ENCODE measurements at regions not wholly inside any gene's neighbourhood (a gene's known extent, or its start where the extent isn't known, plus 50 kb on each side); places are given as distances from the start of the nearest gene placed in this dataset.
"Not testable (repeated sequence)": the region's sequence is repeated elsewhere in the genome, so short reads cannot be mapped to it uniquely, and the experiment has no call there.

- no peaks in the 10 kb centered on the region for H3K36me3 ChIP-seq (ENCODE audit: control insufficient read depth, insufficient read depth, low read length)
- H3K27me3 ChIP-seq (ENCODE audit: control insufficient read depth, insufficient read depth, low read length) = no peaks in the 10 kb centered on the region
- H3K27ac ChIP-seq (ENCODE audit: low read depth, low read length) = no peak overlapping the region
- H3K4me1 ChIP-seq (ENCODE audit: control insufficient read depth, insufficient read depth, low read length) = no peaks in the 10 kb centered on the region
- no peak overlapping the region for H3K9ac ChIP-seq (ENCODE audit: low read depth, low read length)
- peaks cover 2% of the 10 kb centered on the region; the same call in 1 of the 2 replicates for H3K9me3 ChIP-seq (ENCODE audit: control insufficient read depth, insufficient read depth, low read length)
- no peak overlapping the region for H3K4me3 ChIP-seq (ENCODE audit: low read depth, low read length)
Observed at GRCh38 chr3:30311781-30312180, 294.6 kb upstream of the TGFBR2 start.

GRCh38 chr3:30313840-30314239 is 292.6 kb upstream of the TGFBR2 start:
- Histone ChIP-seq H3K36me3 (ENCODE audit: control insufficient read depth, insufficient read depth, low read length) (no peaks in the 10 kb centered on the region), H3K27ac (ENCODE audit: low read depth, low read length) (no peak overlapping the region), H3K9me3 (ENCODE audit: control insufficient read depth, insufficient read depth, low read length) (peaks cover 2% of the 10 kb centered on the region; the same call in 1 of the 2 replicates), H3K9ac (ENCODE audit: low read depth, low read length) (no peak overlapping the region), H3K4me1 (ENCODE audit: control insufficient read depth, insufficient read depth, low read length) (no peaks in the 10 kb centered on the region), H3K4me3 (ENCODE audit: low read depth, low read length) (no peak overlapping the region), H3K27me3 (ENCODE audit: control insufficient read depth, insufficient read depth, low read length) (no peaks in the 10 kb centered on the region)

GRCh38 chr3:30314757-30315325 is 291.6 kb upstream of the TGFBR2 start:
- H3K27ac ChIP-seq (ENCODE audit: low read depth, low read length) = no peak overlapping the region

GRCh38 chr3:30315447-30315846 is 291.0 kb upstream of the TGFBR2 start:
- no peaks in the 10 kb centered on the region for H3K27me3 ChIP-seq (ENCODE audit: control insufficient read depth, insufficient read depth, low read length)
- H3K4me3 ChIP-seq (ENCODE audit: low read depth, low read length) = no peak overlapping the region
- H3K9me3 ChIP-seq (ENCODE audit: control insufficient read depth, insufficient read depth, low read length) = peaks cover 2% of the 10 kb centered on the region; the same call in 1 of the 2 replicates
- no peaks in the 10 kb centered on the region for H3K36me3 ChIP-seq (ENCODE audit: control insufficient read depth, insufficient read depth, low read length)
- H3K9ac ChIP-seq (ENCODE audit: low read depth, low read length) = no peak overlapping the region
- H3K27ac ChIP-seq (ENCODE audit: low read depth, low read length) = no peak overlapping the region
- H3K4me1 ChIP-seq (ENCODE audit: control insufficient read depth, insufficient read depth, low read length) = no peaks in the 10 kb centered on the region

More at GRCh38 chr3:30314757-30315325, 291.6 kb upstream of the TGFBR2 start:
- H3K4me3 ChIP-seq (ENCODE audit: low read depth, low read length) = no peak overlapping the region
- peaks cover 2% of the 10 kb centered on the region; the same call in 1 of the 2 replicates for H3K9me3 ChIP-seq (ENCODE audit: control insufficient read depth, insufficient read depth, low read length)
- H3K9ac ChIP-seq (ENCODE audit: low read depth, low read length) = no peak overlapping the region
- H3K4me1 ChIP-seq (ENCODE audit: control insufficient read depth, insufficient read depth, low read length) = no peaks in the 10 kb centered on the region
- H3K36me3 ChIP-seq (ENCODE audit: control insufficient read depth, insufficient read depth, low read length) = no peaks in the 10 kb centered on the region
- no peaks in the 10 kb centered on the region for H3K27me3 ChIP-seq (ENCODE audit: control insufficient read depth, insufficient read depth, low read length)

DNA sequence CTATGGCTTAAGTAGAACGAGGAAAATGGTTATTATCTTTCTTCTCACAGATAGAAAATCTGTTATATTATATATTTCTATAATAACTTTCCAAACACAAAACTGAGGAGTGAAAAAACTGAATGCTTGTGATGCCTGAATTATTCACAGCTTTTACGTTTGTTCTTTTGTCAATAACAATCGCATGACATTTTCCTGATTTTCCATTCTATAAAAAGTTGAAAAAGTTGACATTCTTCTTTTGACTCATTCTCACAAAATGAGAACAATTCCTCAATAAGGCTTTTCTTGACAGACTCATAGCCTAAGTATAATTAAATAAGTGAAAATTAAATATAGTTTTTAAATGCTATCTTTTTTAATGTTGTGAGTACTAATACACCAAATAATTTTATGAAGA is 288.8 kb upstream of the TGFBR2 start:
- no peaks in the 10 kb centered on the region for H3K4me1 ChIP-seq (ENCODE audit: control insufficient read depth, insufficient read depth, low read length)
- no peaks in the 10 kb centered on the region for H3K27me3 ChIP-seq (ENCODE audit: control insufficient read depth, insufficient read depth, low read length)
- peaks cover 2% of the 10 kb centered on the region; the same call in 1 of the 2 replicates for H3K9me3 ChIP-seq (ENCODE audit: control insufficient read depth, insufficient read depth, low read length)
- no peak overlapping the region for H3K9ac ChIP-seq (ENCODE audit: low read depth, low read length)
- no peak overlapping the region for H3K4me3 ChIP-seq (ENCODE audit: low read depth, low read length)
- H3K36me3 ChIP-seq (ENCODE audit: control insufficient read depth, insufficient read depth, low read length) = no peaks in the 10 kb centered on the region
- H3K27ac ChIP-seq (ENCODE audit: low read depth, low read length) = no peak overlapping the region

GRCh38 chr3:30318110-30318509 is 288.3 kb upstream of the TGFBR2 start:
- H3K27me3 ChIP-seq (ENCODE audit: control insufficient read depth, insufficient read depth, low read length) = no peaks in the 10 kb centered on the region
- H3K9me3 ChIP-seq (ENCODE audit: control insufficient read depth, insufficient read depth, low read length) = peaks cover 2% of the 10 kb centered on the region; the same call in 1 of the 2 replicates
- no peaks in the 10 kb centered on the region for H3K4me1 ChIP-seq (ENCODE audit: control insufficient read depth, insufficient read depth, low read length)
- H3K27ac ChIP-seq (ENCODE audit: low read depth, low read length) = no peak overlapping the region
- H3K4me3 ChIP-seq (ENCODE audit: low read depth, low read length) = no peak overlapping the region
- H3K9ac ChIP-seq (ENCODE audit: low read depth, low read length) = no peak overlapping the region
- no peaks in the 10 kb centered on the region for H3K36me3 ChIP-seq (ENCODE audit: control insufficient read depth, insufficient read depth, low read length)

GRCh38 chr3:30319713-30320112 is 286.7 kb upstream of the TGFBR2 start:
- Histone ChIP-seq H3K9ac (ENCODE audit: low read depth, low read length) (no peak overlapping the region), H3K27me3 (ENCODE audit: control insufficient read depth, insufficient read depth, low read length) (no peaks in the 10 kb centered on the region), H3K36me3 (ENCODE audit: control insufficient read depth, insufficient read depth, low read length) (no peaks in the 10 kb centered on the region), H3K4me3 (ENCODE audit: low read depth, low read length) (no peak overlapping the region), H3K27ac (ENCODE audit: low read depth, low read length) (no peak overlapping the region), H3K9me3 (ENCODE audit: control insufficient read depth, insufficient read depth, low read length) (peaks cover 2% of the 10 kb centered on the region; the same call in 1 of the 2 replicates), H3K4me1 (ENCODE audit: control insufficient read depth, insufficient read depth, low read length) (no peaks in the 10 kb centered on the region)

DNA sequence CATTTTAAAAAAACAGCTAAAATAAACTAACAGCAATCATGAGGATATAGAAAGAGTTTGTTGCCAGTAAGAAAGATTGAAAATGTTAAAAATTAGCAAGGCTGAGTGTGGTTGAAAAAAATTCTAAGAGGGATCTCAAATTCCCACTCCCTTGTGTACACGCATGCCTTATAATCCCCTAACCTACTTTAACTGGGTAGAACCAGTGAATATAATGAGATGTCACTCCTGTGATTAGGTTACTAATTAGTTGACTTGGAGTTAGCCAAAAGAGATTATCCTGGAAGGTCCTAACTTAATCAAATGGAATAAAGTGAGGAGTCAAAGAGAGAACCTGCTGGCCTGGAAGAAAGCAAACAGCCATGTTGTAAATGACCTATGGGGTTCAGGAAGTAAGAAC is 286.0 kb upstream of the TGFBR2 start:
- no peak overlapping the region for H3K4me3 ChIP-seq (ENCODE audit: low read depth, low read length)
- no peak overlapping the region for H3K27ac ChIP-seq (ENCODE audit: low read depth, low read length)
- no peak overlapping the region for H3K9ac ChIP-seq (ENCODE audit: low read depth, low read length)
- H3K4me1 ChIP-seq (ENCODE audit: control insufficient read depth, insufficient read depth, low read length) = no peaks in the 10 kb centered on the region
- peaks cover 2% of the 10 kb centered on the region; the same call in 1 of the 2 replicates for H3K9me3 ChIP-seq (ENCODE audit: control insufficient read depth, insufficient read depth, low read length)
- no peaks in the 10 kb centered on the region for H3K27me3 ChIP-seq (ENCODE audit: control insufficient read depth, insufficient read depth, low read length)
- no peaks in the 10 kb centered on the region for H3K36me3 ChIP-seq (ENCODE audit: control insufficient read depth, insufficient read depth, low read length)

GRCh38 chr3:30321065-30321464 is 285.3 kb upstream of the TGFBR2 start:
- H3K4me1 ChIP-seq (ENCODE audit: control insufficient read depth, insufficient read depth, low read length) = no peaks in the 10 kb centered on the region

DNA sequence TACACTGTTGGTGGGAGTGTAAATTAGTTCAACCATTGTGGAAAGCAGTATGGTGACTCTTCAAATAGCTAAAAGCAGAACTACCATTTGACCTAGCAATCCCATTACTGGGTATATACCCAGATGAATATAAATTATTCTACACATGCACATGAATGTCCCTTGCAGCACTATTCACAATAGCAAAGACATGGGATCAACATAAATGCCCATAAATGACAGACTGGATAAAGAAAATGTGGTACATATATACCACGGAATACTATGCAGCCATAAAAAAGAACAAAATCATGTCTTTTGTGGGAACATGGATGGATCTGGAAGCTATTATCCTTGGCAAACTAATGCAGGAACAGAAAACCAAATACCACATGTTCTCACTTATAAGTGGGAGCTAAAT is 282.8 kb upstream of the TGFBR2 start:
- H3K4me1 ChIP-seq (ENCODE audit: control insufficient read depth, insufficient read depth, low read length); H3K36me3 ChIP-seq (ENCODE audit: control insufficient read depth, insufficient read depth, low read length); H3K9me3 ChIP-seq (ENCODE audit: control insufficient read depth, insufficient read depth, low read length); H3K27me3 ChIP-seq (ENCODE audit: control insufficient read depth, insufficient read depth, low read length); H3K4me3 ChIP-seq (ENCODE audit: low read depth, low read length); H3K27ac ChIP-seq (ENCODE audit: low read depth, low read length); H3K9ac ChIP-seq (ENCODE audit: low read depth, low read length): not testable (repeated sequence)

More at GRCh38 chr3:30321065-30321464, 285.3 kb upstream of the TGFBR2 start:
- Histone ChIP-seq H3K4me3 (ENCODE audit: low read depth, low read length) (no peak overlapping the region), H3K9me3 (ENCODE audit: control insufficient read depth, insufficient read depth, low read length) (peaks cover 2% of the 10 kb centered on the region; the same call in 1 of the 2 replicates), H3K27ac (ENCODE audit: low read depth, low read length) (no peak overlapping the region), H3K36me3 (ENCODE audit: control insufficient read depth, insufficient read depth, low read length) (no peaks in the 10 kb centered on the region), H3K27me3 (ENCODE audit: control insufficient read depth, insufficient read depth, low read length) (no peaks in the 10 kb centered on the region), H3K9ac (ENCODE audit: low read depth, low read length) (no peak overlapping the region)

- Histone ChIP-seq H3K27me3 (ENCODE audit: control insufficient read depth, insufficient read depth, low read length) (no peaks in the 10 kb centered on the region), H3K27ac (ENCODE audit: low read depth, low read length) (no peak overlapping the region), H3K9me3 (ENCODE audit: control insufficient read depth, insufficient read depth, low read length) (no peaks in the 10 kb centered on the region), H3K4me1 (ENCODE audit: control insufficient read depth, insufficient read depth, low read length) (no peaks in the 10 kb centered on the region), H3K4me3 (ENCODE audit: low read depth, low read length) (no peak overlapping the region), H3K9ac (ENCODE audit: low read depth, low read length) (no peak overlapping the region), H3K36me3 (ENCODE audit: control insufficient read depth, insufficient read depth, low read length) (no peaks in the 10 kb centered on the region)
Observed at GRCh38 chr3:30324587-30324986, 281.8 kb upstream of the TGFBR2 start.
